SH-SY5Y (cell line): ENCODE measurements at regions not wholly inside any gene's neighbourhood (a gene's known extent, or its start where the extent isn't known, plus 50 kb on each side); places are given as distances from the start of the nearest gene placed in this dataset.

Source experiments
- GATA2 ChIP-seq: IDR thresholded peaks from 2 replicates; pipeline ENCODE4 v1.6.1; 2011; ENCODE audit warnings: mild to moderate bottlenecking, low read depth, low read length
- GATA3 ChIP-seq: IDR thresholded peaks from 2 replicates; pipeline ENCODE4 v1.6.1; 2011; ENCODE audit warnings: low read depth, mild to moderate bottlenecking, low read length, moderate library complexity

DNA sequence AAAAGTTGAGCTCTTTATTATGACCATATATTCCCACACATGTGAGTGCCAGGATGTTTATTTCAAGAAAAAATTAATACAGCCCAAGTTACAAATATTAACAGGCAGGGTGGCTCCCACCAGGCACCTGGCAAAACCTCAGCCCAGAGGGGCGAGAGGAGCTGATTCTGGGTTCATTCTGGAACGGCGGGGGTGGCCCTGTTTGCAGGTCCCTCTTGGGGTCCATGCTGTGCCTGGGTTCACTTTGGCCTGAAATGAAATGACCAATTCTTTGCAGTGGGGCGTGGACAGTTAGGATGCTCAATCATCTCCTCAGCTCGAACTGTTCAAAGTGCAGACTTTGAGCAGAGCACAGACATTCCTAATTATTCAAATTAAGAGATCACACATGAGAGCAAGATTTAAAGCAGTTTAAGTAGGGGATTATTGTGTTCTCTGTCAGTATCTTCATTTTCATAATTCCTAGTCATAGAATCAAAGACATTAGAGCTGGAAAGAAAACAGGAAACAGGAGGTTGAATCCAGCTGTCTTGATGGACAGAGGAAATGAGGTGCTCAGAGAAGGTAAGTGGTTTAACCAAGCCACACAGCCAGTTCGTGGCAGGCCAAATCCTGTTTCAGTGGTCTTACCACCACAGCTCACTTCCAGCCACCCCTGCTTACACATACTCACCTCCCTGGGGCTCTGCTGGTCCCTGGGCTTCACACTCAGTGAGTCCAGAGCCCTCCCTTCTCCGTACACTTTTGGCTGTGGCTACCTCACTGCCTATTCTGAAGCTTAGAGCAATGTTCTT is 363.9 kb upstream of the TNRC6C start:
- no peak for TF ChIP-seq GATA2
- no peak for TF ChIP-seq GATA3

GRCh38 chr17:77596491-77597417 is 361.7 kb upstream of the TNRC6C start:
- TF ChIP-seq GATA3 (no peak), GATA2 (no peak)

DNA sequence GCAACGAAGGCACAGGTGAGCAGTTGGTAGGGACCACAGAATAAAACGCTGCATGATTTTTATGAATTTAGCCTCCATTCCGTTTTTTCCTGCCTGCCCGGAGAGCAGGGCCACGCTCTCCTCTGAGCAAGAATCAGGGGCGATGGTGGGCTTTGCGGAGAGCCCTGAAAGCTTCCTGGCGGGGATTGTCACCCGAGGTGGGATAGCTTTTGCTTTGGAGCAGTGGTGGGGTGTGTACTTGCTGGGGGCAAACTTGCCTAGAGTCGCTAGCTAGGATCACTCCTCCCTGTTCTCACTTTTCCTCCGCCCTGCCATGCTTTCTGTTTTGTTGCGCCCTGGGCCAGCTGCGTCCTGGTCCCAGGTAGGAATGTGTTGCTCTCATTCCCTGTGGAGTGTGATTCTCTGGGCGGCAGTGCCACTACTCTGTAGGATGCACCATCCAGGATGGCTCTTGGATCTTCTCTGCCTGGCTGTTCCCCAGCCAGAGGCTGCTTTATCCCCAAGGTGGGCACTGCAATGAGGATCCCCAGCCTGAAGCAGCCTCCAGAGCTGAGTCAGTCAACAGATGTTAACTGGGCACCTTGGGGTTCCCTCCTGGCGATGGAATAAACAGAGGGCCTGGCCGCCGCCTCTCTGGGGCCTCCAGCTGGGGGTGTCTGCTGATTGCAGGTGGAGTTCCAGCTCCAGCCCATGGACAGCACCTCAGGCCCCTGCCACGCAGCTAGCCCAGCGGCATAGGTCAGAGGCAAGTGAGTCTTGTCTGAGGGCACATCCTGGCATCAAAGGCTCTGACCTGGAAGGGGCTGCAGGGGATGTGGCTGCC is 360.9 kb upstream of the TNRC6C start:
- TF ChIP-seq GATA3 (no peak), GATA2 (no peak)

DNA sequence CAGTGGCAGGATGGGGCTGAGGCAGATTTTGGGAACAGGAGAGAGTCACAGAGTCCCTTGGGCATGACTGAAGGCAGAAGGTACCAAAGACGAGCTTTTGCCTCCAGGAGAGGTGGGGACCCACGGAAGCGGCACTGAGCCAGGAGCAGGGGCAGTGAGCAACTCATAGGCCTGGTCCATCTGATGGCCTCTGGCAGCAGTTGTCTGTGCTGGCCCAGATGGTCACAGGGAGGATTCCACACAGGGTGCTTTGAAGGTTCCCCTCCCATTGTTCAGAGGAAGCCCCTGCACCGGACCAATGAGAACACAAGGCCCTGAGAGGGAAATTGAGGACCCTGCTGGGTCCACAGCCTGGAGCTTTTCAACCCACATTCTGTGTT is 360.3 kb upstream of the TNRC6C start:
- no peak for TF ChIP-seq GATA2
- no peak for TF ChIP-seq GATA3

GRCh38 chr17:77599699-77600098 is 358.8 kb upstream of the TNRC6C start:
- TF ChIP-seq GATA2 (no peak), GATA3 (no peak)

- TF ChIP-seq GATA3 = no peak
- no peak for TF ChIP-seq GATA2
Observed at GRCh38 chr17:77600346-77600745, 358.2 kb upstream of the TNRC6C start.

DNA sequence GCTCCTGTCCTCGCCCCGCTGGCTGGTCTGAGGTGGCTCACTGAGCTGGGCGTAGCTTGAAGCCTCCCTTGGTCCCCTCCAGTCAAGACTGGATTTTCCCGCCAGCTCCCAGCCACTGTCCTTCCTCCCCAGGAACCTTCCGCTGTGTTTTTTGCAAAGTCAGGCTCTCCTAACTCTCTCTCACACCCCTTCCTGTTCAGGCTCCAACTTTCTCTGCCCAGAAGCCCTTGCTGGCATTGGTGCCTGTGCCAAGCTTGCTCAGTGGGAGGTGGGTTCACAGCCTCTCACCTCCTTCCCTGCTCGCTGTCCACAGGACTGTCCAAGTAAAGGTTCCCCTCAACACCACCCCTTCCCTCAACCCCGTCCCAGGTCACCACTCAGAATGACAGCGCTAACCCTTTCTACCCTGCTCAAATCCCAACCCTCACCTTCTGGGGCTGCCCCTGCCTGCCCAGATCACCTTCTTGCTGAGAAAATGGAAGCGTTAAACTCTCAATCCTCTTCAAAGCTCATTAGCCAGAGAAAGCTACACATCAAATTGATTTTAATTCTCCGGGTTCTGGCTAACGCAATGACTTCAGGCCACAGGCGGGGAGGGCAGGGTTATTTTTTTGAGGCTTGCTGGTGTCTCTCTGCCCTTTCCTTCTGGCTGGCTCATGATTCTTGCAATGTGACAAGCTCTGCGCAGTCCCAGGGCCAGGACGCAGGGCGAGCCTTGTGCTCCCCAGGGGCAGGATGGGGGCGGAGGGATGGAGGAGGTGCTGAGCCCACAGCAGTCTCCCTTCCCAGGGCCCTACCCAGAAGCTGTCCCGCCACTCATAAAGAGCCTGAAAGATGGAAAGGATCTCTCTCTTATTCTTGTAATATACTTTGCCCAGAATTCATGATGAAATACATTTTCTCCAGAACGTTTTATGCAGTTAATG is 357.2 kb upstream of the TNRC6C start:
- TF ChIP-seq GATA3 (no peak), GATA2 (no peak)

DNA sequence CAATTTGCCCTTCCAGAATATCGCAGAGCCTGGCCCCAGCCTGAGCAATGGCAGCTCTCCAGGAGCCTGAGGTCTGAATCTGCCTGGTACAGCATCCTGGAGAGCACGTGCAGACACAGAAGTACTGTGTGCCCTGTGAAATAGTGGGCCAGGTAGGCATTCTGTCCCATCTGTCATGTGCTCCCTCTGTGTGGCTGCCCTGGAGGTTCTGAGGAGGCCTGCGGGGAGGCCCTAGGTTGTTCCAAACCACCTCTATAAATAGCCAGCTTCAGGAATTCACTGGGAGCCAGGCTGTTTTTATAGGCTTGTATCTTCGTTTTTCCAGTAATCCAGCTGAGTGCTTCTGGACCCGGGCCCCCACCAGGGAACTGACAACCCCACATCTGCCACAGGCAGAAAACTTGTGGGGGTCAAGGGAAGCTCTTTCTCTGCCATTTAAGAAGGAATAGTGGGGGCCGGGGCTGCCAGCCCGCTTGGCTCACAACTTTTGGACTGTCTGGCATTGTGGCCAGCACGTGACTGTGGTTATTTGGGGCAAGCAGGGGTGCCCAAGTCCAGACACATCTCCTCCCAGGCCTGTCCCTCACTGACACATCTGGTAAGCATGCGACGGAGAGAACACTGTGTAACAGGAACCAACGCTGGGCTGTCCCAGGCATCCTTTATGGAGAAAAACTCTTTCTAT is 356.3 kb upstream of the TNRC6C start:
- TF ChIP-seq GATA3 (no peak), GATA2 (no peak)

DNA sequence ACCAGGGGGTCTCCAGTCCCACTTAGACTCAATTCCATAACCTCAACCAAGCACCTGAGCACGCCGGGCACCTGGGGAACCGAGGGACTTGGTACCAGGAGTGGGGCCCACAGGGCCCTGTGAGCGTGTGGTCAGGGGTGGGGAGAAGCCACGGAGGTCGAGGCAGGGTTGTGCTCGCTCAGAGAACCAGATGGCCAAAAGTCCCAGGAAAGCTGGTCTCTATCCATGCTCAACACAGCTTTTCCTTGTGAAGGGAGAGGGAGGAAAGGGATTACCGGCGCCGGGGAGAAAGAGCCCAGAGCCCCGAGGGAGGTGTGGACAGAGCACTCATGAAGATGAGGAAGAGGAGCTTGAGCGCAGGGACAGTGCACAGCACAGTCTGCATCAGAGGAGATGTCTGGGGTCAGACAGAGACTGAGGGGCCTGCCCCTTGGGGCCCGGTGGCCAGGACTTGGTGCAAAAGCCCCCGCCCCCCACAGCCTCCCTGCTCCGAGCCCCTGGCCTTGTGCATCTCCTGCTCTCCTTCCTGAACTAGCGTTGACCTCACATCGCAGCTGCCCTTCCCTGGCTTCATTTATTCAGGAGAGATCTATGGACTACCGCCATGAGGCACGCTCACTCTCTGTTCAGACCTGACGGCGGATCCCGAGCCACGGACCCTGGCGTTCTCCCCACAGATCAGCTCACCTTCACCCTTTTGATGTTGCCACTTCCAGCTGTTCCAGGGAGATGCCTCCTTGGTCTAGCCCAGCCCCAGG is 355.4 kb upstream of the TNRC6C start:
- TF ChIP-seq GATA3 (no peak), GATA2 (no peak)

DNA sequence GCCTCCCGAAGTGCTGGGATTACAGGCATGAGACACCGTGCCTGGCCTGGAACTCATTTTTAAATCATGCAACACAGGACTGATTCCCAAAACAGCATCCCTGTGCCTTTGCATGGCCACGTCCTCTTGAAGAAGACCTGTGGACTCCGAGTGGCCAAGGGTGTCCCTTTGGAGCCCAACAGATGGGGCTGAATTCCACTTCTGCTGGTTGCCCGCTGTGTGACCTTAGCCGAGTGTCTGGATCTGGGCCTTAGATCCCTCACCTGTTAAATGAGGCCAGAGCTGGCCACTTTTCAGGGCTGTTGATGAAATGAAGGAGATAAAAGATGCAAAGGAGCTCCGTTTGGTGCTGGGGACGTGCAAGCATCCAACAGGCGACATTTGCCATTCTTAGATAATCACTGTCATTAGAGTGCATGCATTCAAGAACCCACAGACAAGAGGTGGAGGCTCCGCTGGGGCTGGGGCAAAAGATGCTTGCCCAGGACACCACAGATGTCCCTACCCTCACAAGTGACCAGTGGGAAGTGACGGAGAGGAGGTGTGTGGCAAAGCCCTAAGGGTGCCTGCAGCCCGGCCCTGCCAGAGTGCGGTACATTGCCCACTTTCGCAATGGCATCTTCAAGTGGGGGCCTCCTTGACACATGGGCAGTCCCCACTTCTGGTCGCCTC is 354.1 kb upstream of the TNRC6C start:
- TF ChIP-seq GATA3 (no peak), GATA2 (no peak)

DNA sequence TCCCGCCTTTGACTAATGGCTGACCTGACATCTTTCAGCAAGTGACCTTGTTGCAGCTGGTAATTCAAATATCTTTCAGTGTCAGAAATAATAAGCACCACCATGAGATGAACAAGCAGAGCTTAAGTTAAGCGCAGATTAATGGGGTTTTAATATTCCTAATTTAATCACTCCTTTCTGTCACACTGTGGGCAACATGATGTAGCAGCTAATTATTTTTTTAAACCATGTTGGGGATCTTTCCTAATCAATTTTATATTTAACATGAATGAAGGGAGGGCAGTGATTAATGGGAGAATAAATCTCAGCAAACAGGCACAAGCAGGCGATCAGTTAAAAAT is 353.6 kb upstream of the TNRC6C start:
- TF ChIP-seq GATA3 (no peak), GATA2 (no peak)

GRCh38 chr17:77606146-77606864 is 352.2 kb upstream of the TNRC6C start:
- TF ChIP-seq GATA2 = no peak
- TF ChIP-seq GATA3 = no peak
